NCI-H128 (cell line): ENCODE measurements at regions not wholly inside any gene's neighbourhood (a gene's known extent, or its start where the extent isn't known, plus 50 kb on each side); places are given as distances from the start of the nearest gene placed in this dataset.
"Not testable (repeated sequence)": the region's sequence is repeated elsewhere in the genome, so short reads cannot be mapped to it uniquely, and the experiment has no call there.

ENCODE experiments used
- DNase-seq: peaks from one replicate; lab custom pipeline; 2025; ENCODE audit not compliant: unreplicated experiment; lab: John Stamatoyannopoulos, UW

- no peak for DNase-seq
Observed at GRCh38 chr1:190812996-190813395, 335.3 kb upstream of the BRINP3 start.

GRCh38 chr1:190832511-190832910 lies 354.8 kb upstream of the BRINP3 start:
- DNase-seq = no peak

GRCh38 chr1:190835658-190836057 lies 358.0 kb upstream of the BRINP3 start:
- no peak for DNase-seq

DNA sequence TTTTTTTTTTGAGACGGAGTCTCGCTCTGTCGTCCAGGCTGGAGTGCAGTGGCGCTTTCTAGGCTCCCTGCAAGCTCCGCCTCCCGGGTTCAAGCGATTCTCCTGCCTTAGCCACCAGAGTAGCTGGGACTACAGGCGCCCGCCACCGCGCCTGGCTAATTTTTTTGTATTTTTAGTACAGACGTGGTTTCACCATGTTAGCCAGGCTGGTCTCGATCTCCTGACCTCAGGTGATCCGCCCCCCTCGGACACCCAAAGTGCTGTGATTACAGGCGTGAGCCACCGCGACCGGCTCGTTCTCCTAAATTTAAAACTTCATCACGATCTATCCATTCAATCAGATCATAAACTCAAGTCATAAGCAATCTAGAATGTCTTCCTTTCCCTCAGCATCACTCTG lies 359.5 kb upstream of the BRINP3 start:
- not testable (repeated sequence) for DNase-seq

DNA sequence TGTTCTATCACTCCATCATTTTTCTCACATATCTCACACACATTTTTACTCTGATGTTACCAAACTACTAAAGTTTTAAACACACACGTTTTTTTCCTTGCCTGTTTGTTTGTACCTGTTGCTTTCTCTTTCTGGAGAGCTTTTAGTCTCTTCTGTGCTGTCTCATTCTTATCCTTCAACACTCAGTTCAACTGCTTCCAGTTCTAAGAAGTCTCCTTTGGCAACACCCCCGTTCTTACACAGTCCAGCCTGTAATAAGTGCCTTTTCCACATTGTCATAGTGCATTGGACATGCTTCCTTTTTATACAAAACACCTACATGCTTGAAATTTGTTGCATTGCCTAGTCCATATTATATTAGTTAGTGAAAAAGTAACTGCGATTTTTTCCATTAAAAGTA lies 360.2 kb upstream of the BRINP3 start:
- no peak for DNase-seq

DNA sequence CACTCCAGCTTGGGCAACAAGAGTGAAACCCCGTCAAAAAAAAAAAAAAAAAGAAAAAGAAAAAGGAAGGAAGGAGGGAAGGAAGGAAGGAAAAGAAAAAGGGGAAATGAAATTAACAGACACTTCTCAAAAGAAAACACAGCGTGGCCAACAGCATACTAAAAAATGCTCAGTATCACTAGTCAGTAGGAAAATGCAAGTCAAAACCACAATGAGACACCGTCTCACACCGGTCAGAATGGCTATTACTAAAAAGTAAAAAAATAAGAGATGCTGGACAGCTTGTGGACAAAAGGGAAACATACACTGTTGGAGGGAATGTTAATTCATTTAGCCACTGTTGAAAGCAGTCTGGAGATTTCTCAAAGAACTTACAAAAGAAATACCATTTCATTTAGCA lies 369.5 kb upstream of the BRINP3 start:
- no peak for DNase-seq

- DNase-seq = no peak
Observed at GRCh38 chr1:190849346-190849745, 371.7 kb upstream of the BRINP3 start.

DNA sequence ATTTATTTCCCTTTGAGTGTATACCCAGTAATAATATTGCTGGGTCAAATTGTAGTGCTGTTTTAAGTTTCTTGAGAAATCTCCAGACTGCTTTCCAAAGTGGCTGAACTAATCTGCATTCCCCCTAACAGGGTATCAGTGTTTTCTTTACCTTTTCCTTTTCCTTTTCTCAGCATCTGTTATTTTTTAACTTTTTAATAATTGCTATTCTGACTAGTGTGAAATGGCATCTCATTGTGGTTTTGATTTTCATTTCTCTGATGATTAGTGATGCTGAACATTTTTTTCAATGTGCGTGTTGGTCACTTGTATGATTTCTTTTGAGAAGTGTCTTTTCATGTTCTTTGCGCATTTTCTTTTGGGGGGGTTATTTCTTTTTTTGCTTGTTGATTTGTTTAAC lies 374.9 kb upstream of the BRINP3 start:
- DNase-seq = no peak

- DNase-seq = no peak
Observed at GRCh38 chr1:190858140-190858539, 380.5 kb upstream of the BRINP3 start.

- DNase-seq = no peak
Observed at GRCh38 chr1:190864013-190864641, 386.5 kb upstream of the BRINP3 start.

DNA sequence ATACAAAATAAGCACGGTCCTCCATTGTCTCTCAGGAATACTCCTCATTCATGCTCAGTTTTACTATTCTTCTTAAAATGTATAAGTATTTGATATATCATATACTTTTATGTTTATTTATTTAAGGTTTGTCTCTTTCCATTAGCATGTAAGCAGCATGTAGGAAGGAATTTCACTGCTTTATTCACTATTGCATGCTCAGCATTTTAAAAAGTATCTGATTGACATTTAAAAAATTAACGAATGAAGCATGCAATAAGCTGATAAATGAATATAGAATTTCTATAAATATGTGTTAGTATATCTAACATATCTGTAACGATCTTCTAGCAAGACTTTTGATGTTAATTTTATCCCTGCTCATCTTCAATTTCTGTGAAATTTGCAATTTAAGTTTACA lies 402.7 kb upstream of the BRINP3 start:
- DNase-seq = no peak

GRCh38 chr1:190881064-190881463 lies 403.4 kb upstream of the BRINP3 start:
- DNase-seq = no peak

- no peak for DNase-seq
Observed at GRCh38 chr1:190897233-190897632, 419.6 kb upstream of the BRINP3 start.

- DNase-seq = no peak
Observed at GRCh38 chr1:190904091-190904695, 426.5 kb upstream of the BRINP3 start.

DNA sequence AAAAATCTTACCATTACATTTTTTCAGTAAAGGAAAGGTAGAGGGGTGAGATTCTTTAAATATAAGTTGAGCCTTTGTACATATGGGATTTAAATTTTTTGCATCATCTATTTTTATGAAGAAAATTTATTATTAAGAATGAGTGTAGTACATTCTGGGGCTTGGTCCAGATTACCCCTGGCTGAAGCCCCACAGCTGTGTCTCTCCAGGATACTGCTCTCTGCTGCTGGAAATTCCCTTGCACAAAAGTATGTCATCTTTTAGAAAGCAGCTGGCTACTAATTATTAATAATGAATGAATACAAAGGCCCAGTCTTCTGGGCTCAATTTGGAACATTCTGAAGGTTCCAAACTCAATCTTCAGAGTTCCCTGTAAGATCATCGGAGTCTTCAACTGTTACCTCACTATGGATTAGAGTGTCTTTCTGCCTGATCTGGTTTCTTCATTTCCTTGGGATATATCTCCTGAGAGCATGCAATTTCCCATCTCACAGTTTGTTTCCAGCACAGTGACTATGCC lies 428.6 kb upstream of the BRINP3 start:
- DNase-seq = no peak

- no peak for DNase-seq
Observed at GRCh38 chr1:190908246-190908645, 430.6 kb upstream of the BRINP3 start.

- no peak for DNase-seq
Observed at GRCh38 chr1:190908691-190909090, 431.0 kb upstream of the BRINP3 start.

- DNase-seq = no peak
Observed at GRCh38 chr1:190935925-190936324, 458.3 kb upstream of the BRINP3 start.

- no peak for DNase-seq
Observed at GRCh38 chr1:190936337-190936736, 458.7 kb upstream of the BRINP3 start.

- DNase-seq = no peak
Observed at GRCh38 chr1:190940951-190941350, 463.3 kb upstream of the BRINP3 start.

GRCh38 chr1:190942475-190942874 lies 464.8 kb upstream of the BRINP3 start:
- no peak for DNase-seq

DNA sequence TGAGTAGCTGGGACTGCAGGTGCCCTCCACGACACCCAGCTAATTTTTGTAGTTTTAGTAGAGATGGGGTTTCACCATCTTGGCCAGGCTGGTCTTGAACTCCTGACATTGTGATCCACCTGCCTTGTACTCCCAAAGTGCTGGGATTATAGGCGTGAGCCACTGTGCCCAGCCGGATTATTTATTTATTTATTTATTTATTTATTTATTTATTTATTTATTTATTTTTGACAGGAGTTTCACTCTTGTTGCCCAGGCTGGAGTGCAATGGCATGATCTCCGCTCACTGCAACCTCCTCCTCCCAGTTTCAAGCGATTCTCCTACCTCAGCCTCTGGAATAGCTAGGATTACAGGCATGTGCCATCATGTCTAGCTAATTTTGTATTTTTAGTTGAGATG lies 466.1 kb upstream of the BRINP3 start:
- not testable (repeated sequence) for DNase-seq

GRCh38 chr1:190949939-190950338 lies 472.3 kb upstream of the BRINP3 start:
- no peak for DNase-seq
